ENCODE measurements at regions not wholly inside any gene's neighbourhood (a gene's known extent, or its start where the extent isn't known, plus 50 kb on each side); places are given as distances from the start of the nearest gene placed in this dataset.
"Not testable (repeated sequence)": the region's sequence is repeated elsewhere in the genome, so short reads cannot be mapped to it uniquely, and the experiment has no call there.

DNA sequence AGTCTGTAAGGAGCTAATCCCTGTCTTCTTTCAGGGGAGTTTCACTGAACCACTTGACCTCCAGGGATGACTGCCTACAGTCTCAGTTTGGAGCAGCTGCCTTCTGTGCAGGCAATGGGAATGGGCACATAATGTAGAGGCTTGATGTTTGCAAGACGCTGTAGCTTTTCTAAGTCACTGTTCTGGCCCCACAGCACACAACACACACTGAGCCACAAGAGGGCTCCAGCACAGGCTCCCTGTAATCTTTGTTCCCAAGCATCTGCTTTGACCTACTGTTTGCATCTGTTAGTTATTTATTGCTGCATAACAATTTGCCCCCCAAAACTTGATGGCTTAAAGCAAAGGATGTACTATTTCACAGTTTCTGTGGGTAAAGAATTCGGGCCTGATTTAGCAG, 419.0 kb upstream of the ASIC2 start:
- DNase-seq (no peak), FAIRE-seq (no peak)
- TF ChIP-seq, protein P1, sequence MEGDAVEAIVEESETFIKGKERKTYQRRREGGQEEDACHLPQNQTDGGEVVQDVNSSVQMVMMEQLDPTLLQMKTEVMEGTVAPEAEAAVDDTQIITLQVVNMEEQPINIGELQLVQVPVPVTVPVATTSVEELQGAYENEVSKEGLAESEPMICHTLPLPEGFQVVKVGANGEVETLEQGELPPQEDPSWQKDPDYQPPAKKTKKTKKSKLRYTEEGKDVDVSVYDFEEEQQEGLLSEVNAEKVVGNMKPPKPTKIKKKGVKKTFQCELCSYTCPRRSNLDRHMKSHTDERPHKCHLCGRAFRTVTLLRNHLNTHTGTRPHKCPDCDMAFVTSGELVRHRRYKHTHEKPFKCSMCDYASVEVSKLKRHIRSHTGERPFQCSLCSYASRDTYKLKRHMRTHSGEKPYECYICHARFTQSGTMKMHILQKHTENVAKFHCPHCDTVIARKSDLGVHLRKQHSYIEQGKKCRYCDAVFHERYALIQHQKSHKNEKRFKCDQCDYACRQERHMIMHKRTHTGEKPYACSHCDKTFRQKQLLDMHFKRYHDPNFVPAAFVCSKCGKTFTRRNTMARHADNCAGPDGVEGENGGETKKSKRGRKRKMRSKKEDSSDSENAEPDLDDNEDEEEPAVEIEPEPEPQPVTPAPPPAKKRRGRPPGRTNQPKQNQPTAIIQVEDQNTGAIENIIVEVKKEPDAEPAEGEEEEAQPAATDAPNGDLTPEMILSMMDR (IDR thresholded peaks at IDR 0.05; ENCODE audit: borderline replicate concordance, extremely low read depth, insufficient read depth), result no peak
- no peak overlapping the region for H3K4me3 ChIP-seq (ENCODE audit: low read length in 3 of 3)
- H3K9ac ChIP-seq (ENCODE audit: low read length in 3 of 3), result no peak overlapping the region
- intact Hi-C loops (cut with DNase I), result no loop called here
- no peak overlapping the region for H3K27ac ChIP-seq (ENCODE audit: low read depth in 2 of 2, low read length in 2 of 2)
- no peaks in the 10 kb centered on the region for H3K4me1 ChIP-seq (ENCODE audit: control insufficient read depth in 2 of 3, insufficient read depth in 2 of 3, low read depth in 1 of 3, low read length in 3 of 3)
- no peaks in the 10 kb centered on the region for H3K36me3 ChIP-seq (ENCODE audit: control insufficient read depth in 2 of 3, insufficient read depth in 3 of 3, low read length in 3 of 3)
- no peaks in the 10 kb centered on the region for H3K27me3 ChIP-seq (ENCODE audit: control insufficient read depth, insufficient read depth, low read length)
- no peaks in the 10 kb centered on the region for H3K9me3 ChIP-seq (ENCODE audit: control insufficient read depth in 2 of 3, insufficient read depth in 1 of 3, low read length in 3 of 3)

DNA sequence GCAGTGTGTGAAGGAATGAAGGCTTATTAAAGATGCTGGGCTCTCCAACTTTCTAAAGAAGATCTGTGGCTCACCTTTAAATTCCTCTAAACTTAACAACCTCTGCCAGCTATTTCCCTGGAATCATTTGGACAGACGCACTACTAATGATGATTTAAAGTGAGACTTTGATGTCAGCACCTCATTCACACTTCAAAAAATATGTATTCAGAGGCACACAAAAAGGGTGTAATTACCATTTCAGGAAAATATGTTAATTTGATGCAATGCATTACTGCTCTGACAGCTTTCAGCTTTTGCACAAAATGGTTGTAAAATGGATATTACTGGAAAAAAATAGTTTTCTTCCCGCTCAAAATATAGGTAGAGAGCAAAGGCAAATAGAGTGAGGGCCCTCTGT, 423.9 kb upstream of the ASIC2 start:
- no peak overlapping the region for H3K4me3 ChIP-seq (ENCODE audit: low read length in 3 of 3)
- no peak overlapping the region for H3K27ac ChIP-seq (ENCODE audit: low read depth in 2 of 2, low read length in 2 of 2)
- TF ChIP-seq, protein P1 (IDR thresholded peaks at IDR 0.05; ENCODE audit: borderline replicate concordance, extremely low read depth, insufficient read depth), result no peak
- DNase-seq (no peak), FAIRE-seq (no peak)
- H3K9me3 ChIP-seq (ENCODE audit: control insufficient read depth in 2 of 3, insufficient read depth in 1 of 3, low read length in 3 of 3), result no peaks in the 10 kb centered on the region
- H3K9ac ChIP-seq (ENCODE audit: low read length in 3 of 3), result no peak overlapping the region
- no peaks in the 10 kb centered on the region for H3K4me1 ChIP-seq (ENCODE audit: control insufficient read depth in 2 of 3, insufficient read depth in 2 of 3, low read depth in 1 of 3, low read length in 3 of 3)
- no peaks in the 10 kb centered on the region for H3K27me3 ChIP-seq (ENCODE audit: control insufficient read depth, insufficient read depth, low read length)
- intact Hi-C loops (cut with DNase I), result no loop called here
- H3K36me3 ChIP-seq (ENCODE audit: control insufficient read depth in 2 of 3, insufficient read depth in 3 of 3, low read length in 3 of 3), result no peaks in the 10 kb centered on the region

DNA sequence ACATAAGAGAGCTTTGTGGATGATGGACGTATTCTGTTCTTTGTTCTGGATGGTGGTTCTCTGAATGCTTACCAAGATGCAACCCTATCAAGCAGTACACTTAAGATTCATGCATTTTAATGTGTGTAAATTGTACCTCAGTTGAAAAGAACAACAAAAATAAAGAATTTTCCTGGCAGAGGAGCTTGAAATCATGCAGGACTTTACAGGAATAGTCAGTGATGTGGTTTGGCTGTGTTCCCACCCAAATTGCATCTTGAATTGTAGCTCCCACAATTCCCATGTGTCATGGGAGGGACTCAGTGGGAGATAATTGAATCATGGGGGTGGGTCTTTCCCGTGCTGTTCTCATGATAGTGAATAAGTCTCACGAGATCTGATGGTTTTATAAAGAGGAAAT, 430.6 kb upstream of the ASIC2 start:
- not testable (repeated sequence) for H3K27me3 ChIP-seq (ENCODE audit: control insufficient read depth, insufficient read depth, low read length)

DNA sequence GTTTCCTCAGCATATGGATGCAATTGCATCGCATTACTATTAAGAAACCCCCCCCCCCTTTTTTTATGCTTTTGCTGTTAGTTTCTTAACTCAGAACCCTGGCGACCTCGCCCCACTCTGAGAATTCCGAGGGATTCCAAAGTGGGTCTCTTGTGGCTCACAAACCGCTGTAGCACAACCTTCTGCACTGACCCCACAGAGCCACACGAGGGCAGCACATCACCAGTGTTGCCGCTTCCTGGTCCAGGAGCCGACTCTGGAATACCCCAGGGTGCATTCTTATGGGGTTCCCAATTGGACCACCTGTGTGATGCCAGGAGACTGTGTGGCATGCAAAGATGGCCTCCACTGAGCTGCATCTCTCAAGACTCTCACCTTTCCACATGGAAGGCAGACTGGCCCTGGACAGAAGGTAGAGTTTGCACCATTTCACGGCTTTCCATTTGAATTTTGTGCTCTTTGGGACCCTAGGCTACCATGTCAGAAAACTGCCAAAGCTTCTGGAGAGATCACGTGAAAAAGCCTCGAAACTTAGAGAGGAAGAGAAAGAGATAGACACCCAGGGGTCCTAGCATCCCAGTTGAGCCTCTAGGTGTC, 432.7 kb upstream of the ASIC2 start:
- DNase-seq (peak in 4 of 5 donors; percentile 36 to 66 (median 43)), FAIRE-seq (no peak)
- Histone ChIP-seq H3K27ac (ENCODE audit: low read depth in 2 of 2, low read length in 2 of 2) (no peak overlapping the region), H3K9me3 (ENCODE audit: control insufficient read depth in 2 of 3, insufficient read depth in 1 of 3, low read length in 3 of 3) (no peaks in the 10 kb centered on the region), H3K4me3 (ENCODE audit: low read length in 3 of 3) (no peak overlapping the region), H3K36me3 (ENCODE audit: control insufficient read depth in 2 of 3, insufficient read depth in 3 of 3, low read length in 3 of 3) (no peaks in the 10 kb centered on the region), H3K9ac (ENCODE audit: low read length in 3 of 3) (no peak overlapping the region), H3K27me3 (ENCODE audit: control insufficient read depth, insufficient read depth, low read length) (no peaks in the 10 kb centered on the region), H3K4me1 (ENCODE audit: control insufficient read depth in 2 of 3, insufficient read depth in 2 of 3, low read depth in 1 of 3, low read length in 3 of 3) (no peaks in the 10 kb centered on the region)
- TF ChIP-seq, protein P1 (IDR thresholded peaks at IDR 0.05; ENCODE audit: borderline replicate concordance, extremely low read depth, insufficient read depth), result peak; percentile 79
- intact Hi-C loops (cut with DNase I), result no loop called here

More for the DNA sequence above, 430.6 kb upstream of the ASIC2 start:
- DNase-seq; H3K4me3 ChIP-seq (ENCODE audit: low read length in 3 of 3); H3K9me3 ChIP-seq (ENCODE audit: control insufficient read depth in 2 of 3, insufficient read depth in 1 of 3, low read length in 3 of 3); H3K4me1 ChIP-seq (ENCODE audit: control insufficient read depth in 2 of 3, insufficient read depth in 2 of 3, low read depth in 1 of 3, low read length in 3 of 3); H3K36me3 ChIP-seq (ENCODE audit: control insufficient read depth in 2 of 3, insufficient read depth in 3 of 3, low read length in 3 of 3); FAIRE-seq; H3K9ac ChIP-seq (ENCODE audit: low read length in 3 of 3); H3K27ac ChIP-seq (ENCODE audit: low read depth in 2 of 2, low read length in 2 of 2); intact Hi-C loops (cut with DNase I): not testable (repeated sequence)

Data from kidney (tissue), 13 donors.